ENCODE measurements at regions not wholly inside any gene's neighbourhood (a gene's known extent, or its start where the extent isn't known, plus 50 kb on each side); places are given as distances from the start of the nearest gene placed in this dataset.

DNA sequence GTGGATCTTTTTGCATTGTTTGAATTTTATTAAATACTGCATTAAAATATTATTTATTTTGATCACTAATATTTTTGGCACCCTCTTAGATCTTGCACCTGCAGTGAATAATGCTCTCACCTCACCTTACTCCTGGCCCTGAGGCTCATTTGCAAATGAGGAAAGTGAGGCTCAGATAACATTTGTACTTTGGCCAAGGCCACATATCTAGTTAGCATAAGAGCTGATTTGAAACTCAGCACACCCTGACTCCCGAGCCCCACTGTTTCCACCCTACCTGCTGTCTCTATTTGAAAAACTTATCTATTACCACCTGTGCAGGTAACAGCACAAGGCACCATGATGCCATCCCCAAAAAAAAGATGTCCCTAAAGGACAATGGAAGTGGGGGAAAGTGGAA, 358.7 kb upstream of the MAF start:
- TF ChIP-seq CTCF (conservative IDR thresholded peaks at IDR 0.05) (no peak), EZH2 (IDR thresholded peaks at IDR 0.05; ENCODE audit: low read depth) (no peak)

Data from PC-9 (cell line).